NT2/D1 (cell line): ENCODE measurements at regions not wholly inside any gene's neighbourhood (a gene's known extent, or its start where the extent isn't known, plus 50 kb on each side); places are given as distances from the start of the nearest gene placed in this dataset.

Experiments used
- DNase-seq: peaks from one replicate; pipeline ENCODE4 v3.0.0-alpha.2; 2011; ENCODE audit warnings: low read depth, low spot score
- H3K27me3 ChIP-seq: 2 replicates; pipeline ENCODE4 v1.6.0; 2011; ENCODE audit warnings: mild to moderate bottlenecking; ENCODE audit not compliant: insufficient read length, insufficient read depth
- H3K36me3 ChIP-seq: 2 replicates; pipeline ENCODE4 v1.6.1; 2011; ENCODE audit warnings: mild to moderate bottlenecking, low read length, mixed read lengths; ENCODE audit not compliant: insufficient read depth, insufficient read length
- H3K4me1 ChIP-seq: 2 replicates; pipeline ENCODE4 v1.5.1; 2011; ENCODE audit not compliant: insufficient read depth, insufficient read length
- H3K4me3 ChIP-seq: 2 replicates; pipeline ENCODE4 v1.5.1; 2011; ENCODE audit warnings: low read depth; ENCODE audit not compliant: insufficient read length
- H3K9ac ChIP-seq: 2 replicates; pipeline ENCODE4 v1.6.0; 2011; ENCODE audit warnings: low read depth; ENCODE audit not compliant: insufficient read length
- H3K9me3 ChIP-seq: 2 replicates; pipeline ENCODE4 v1.5.1; 2011; ENCODE audit warnings: mild to moderate bottlenecking, low read length; ENCODE audit not compliant: insufficient read depth
- SUZ12 ChIP-seq: IDR thresholded peaks from 2 replicates; pipeline ENCODE4 v1.6.1; 2011; ENCODE audit not compliant: insufficient read length, insufficient read depth; ENCODE audit errors: extremely low read depth
- YY1 ChIP-seq: IDR thresholded peaks from 2 replicates; pipeline ENCODE4 v1.6.1; 2011; ENCODE audit not compliant: insufficient read length, insufficient read depth
- ZNF274 ChIP-seq: IDR thresholded peaks from 2 replicates; pipeline ENCODE4 v1.6.1; 2011; ENCODE audit warnings: mild to moderate bottlenecking, low read depth, low read length

- H3K27me3 ChIP-seq: no peaks in the 10 kb centered on the region
- H3K9ac ChIP-seq: no peak overlapping the region
- no peak overlapping the region for H3K4me3 ChIP-seq
- TF ChIP-seq YY1: no peak
- no peak for TF ChIP-seq ZNF274
- no peaks in the 10 kb centered on the region for H3K9me3 ChIP-seq
- no peak for DNase-seq
- no peaks in the 10 kb centered on the region for H3K4me1 ChIP-seq
- no peaks in the 10 kb centered on the region for H3K36me3 ChIP-seq
Observed at GRCh38 chr14:81819344-81819743, 285.7 kb upstream of the SEL1L start.

DNA sequence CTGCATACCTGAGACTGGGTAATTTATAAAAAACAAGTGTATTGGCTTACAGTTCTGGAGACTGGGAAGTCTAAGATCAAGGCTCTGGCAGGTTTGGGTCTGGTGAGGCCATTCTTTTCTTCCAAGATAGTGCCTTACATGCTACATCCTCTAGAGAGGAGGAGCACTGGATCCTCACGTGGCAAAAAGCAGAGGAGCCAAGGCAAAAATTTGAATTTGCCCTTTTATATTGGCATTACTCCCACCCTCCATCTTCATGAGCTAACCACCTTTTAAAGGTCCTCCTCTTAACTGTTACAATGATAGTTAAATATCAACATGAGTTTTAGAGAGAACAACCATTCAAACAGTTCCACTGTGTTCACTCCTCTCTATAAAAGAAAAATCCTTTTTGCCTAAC is 286.3 kb upstream of the SEL1L start:
- no peak for TF ChIP-seq ZNF274
- TF ChIP-seq YY1: no peak
- no peak for TF ChIP-seq SUZ12
- Histone ChIP-seq H3K36me3 (no peaks in the 10 kb centered on the region), H3K4me1 (no peaks in the 10 kb centered on the region), H3K4me3 (no peak overlapping the region), H3K9me3 (no peaks in the 10 kb centered on the region), H3K9ac (no peak overlapping the region), H3K27me3 (no peaks in the 10 kb centered on the region)
- DNase-seq: no peak

GRCh38 chr14:81826081-81826480 is 292.4 kb upstream of the SEL1L start:
- no peaks in the 10 kb centered on the region for H3K9me3 ChIP-seq
- no peak for DNase-seq
- no peaks in the 10 kb centered on the region for H3K4me1 ChIP-seq
- TF ChIP-seq SUZ12: no peak
- TF ChIP-seq YY1: no peak
- TF ChIP-seq ZNF274: no peak
- no peaks in the 10 kb centered on the region for H3K27me3 ChIP-seq
- no peaks in the 10 kb centered on the region for H3K36me3 ChIP-seq
- H3K4me3 ChIP-seq: no peak overlapping the region
- no peak overlapping the region for H3K9ac ChIP-seq

DNA sequence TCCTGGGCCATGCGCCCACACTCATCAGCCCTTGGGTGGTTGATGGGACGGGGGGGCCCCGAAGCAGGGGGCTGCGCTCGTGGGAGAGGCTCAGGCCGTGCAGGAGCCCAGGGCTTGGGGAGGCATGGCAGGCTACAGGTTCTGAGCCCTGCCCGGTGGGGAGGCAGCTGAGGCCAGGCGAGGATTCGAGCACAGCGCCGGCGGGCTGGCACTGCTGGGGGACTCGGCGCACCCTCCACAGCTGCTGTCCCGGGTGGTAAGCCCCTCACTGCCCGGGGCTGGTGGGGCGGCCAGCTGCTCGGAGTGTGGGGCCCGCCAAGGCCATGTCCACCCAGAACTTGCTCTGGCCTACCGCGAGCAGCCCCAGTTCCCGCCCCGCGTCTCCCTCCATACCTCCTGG is 295.8 kb upstream of the SEL1L start:
- no peak for TF ChIP-seq YY1
- TF ChIP-seq ZNF274: no peak
- TF ChIP-seq SUZ12: no peak
- H3K4me3 ChIP-seq: no peak overlapping the region
- no peaks in the 10 kb centered on the region for H3K4me1 ChIP-seq
- H3K27me3 ChIP-seq: no peaks in the 10 kb centered on the region
- H3K9me3 ChIP-seq: no peaks in the 10 kb centered on the region
- H3K36me3 ChIP-seq: no peaks in the 10 kb centered on the region
- DNase-seq: no peak
- no peak overlapping the region for H3K9ac ChIP-seq

- no peak for DNase-seq
Observed at GRCh38 chr14:81831128-81831820, 297.6 kb upstream of the SEL1L start.

DNA sequence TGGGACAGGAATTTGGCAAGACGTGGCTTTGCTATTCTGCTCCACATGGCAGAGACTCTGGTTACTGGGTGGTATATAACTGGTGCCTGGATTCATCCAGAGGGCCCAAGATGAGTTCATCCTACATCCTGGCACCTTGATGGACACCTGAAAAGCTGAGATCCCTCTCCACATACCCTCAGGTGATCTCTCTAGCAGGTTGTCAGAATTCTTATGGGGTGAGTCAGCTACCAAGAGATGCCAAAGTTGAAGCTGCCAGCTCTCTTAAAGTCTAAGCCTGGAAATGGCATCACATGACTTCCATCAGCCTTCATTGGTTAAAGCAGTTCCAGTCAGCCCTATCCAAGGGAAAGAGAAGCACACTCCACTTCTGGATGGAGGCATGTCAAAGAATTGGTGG is 300.7 kb upstream of the SEL1L start:
- H3K27me3 ChIP-seq: no peaks in the 10 kb centered on the region
- TF ChIP-seq SUZ12 (no peak), ZNF274 (no peak), YY1 (no peak)
- DNase-seq: no peak
- H3K4me1 ChIP-seq: no peaks in the 10 kb centered on the region
- H3K9ac ChIP-seq: no peak overlapping the region
- H3K9me3 ChIP-seq: peaks cover 9% of the 10 kb centered on the region; the same call in 1 of the 2 replicates
- no peaks in the 10 kb centered on the region for H3K36me3 ChIP-seq
- no peak overlapping the region for H3K4me3 ChIP-seq

More at GRCh38 chr14:81831128-81831820, 297.6 kb upstream of the SEL1L start:
- Histone ChIP-seq H3K27me3 (no peaks in the 10 kb centered on the region), H3K9ac (no peak overlapping the region), H3K4me3 (no peak overlapping the region), H3K9me3 (peaks cover 4% of the 10 kb centered on the region; the same call in 1 of the 2 replicates), H3K4me1 (no peaks in the 10 kb centered on the region), H3K36me3 (no peaks in the 10 kb centered on the region)
- TF ChIP-seq YY1 (no peak), ZNF274 (no peak), SUZ12 (no peak)

- Histone ChIP-seq H3K36me3 (no peaks in the 10 kb centered on the region), H3K27me3 (no peaks in the 10 kb centered on the region), H3K4me1 (no peaks in the 10 kb centered on the region), H3K4me3 (no peak overlapping the region), H3K9ac (no peak overlapping the region), H3K9me3 (peaks cover 9% of the 10 kb centered on the region; the same call in 1 of the 2 replicates)
- DNase-seq: no peak
- TF ChIP-seq SUZ12 (no peak), ZNF274 (no peak)
Observed at GRCh38 chr14:81837304-81837703, 303.7 kb upstream of the SEL1L start.

GRCh38 chr14:81839056-81839455 is 305.4 kb upstream of the SEL1L start:
- no peak for DNase-seq
- H3K36me3 ChIP-seq: no peaks in the 10 kb centered on the region
- no peak for TF ChIP-seq SUZ12
- no peak for TF ChIP-seq YY1
- TF ChIP-seq ZNF274: no peak
- H3K9me3 ChIP-seq: peaks cover 9% of the 10 kb centered on the region; the same call in 1 of the 2 replicates
- H3K27me3 ChIP-seq: no peaks in the 10 kb centered on the region
- no peak overlapping the region for H3K4me3 ChIP-seq
- no peak overlapping the region for H3K9ac ChIP-seq
- H3K4me1 ChIP-seq: no peaks in the 10 kb centered on the region
